H1 (cell line): ENCODE measurements at regions not wholly inside any gene's neighbourhood (a gene's known extent, or its start where the extent isn't known, plus 50 kb on each side); places are given as distances from the start of the nearest gene placed in this dataset.

ENCODE experiments used
- CTCF ChIA-PET: fragments of 300-600 bp; sonication (Branson Sonifier 250); formaldehyde crosslinking; loops from one replicate; lab custom pipeline; 2021; ENCODE audit not compliant: partially characterized antibody; lab: Charles Lee
- POLR2A ChIA-PET: fragments of 300-600 bp; sonication (Branson Sonifier 250); formaldehyde crosslinking; loops from one replicate; lab custom pipeline; 2021; ENCODE audit warnings: inconsistent platforms; ENCODE audit not compliant: partially characterized antibody; lab: Charles Lee
- DNase-seq, 2 experiments: peaks; one replicate each; pipeline versions ENCODE4 v3.0.0 to v3.0.0-alpha.2; 2010 to 2022; ENCODE audit warnings: low spot score in 2 of 2, low read depth in 1 of 2, mixed read lengths in 1 of 2
- FAIRE-seq: peaks from 2 replicates; lab custom pipeline; 2011; peaks lifted over from hg19 to GRCh38; lab: Jason Lieb, UNC
- H2AFZ ChIP-seq: 2 replicates; pipeline ENCODE4 v1.8.1; 2012; ENCODE audit warnings: low read length, inconsistent platforms
- H2AK5ac ChIP-seq: 2 replicates; pipeline ENCODE4 v1.6.1; 2013; ENCODE audit warnings: low read depth, low read length
- H2BK120ac ChIP-seq: replicated peaks from 2 replicates; pipeline ENCODE3; 2013; ENCODE audit warnings: low read depth, low read length, inconsistent platforms
- H2BK12ac ChIP-seq: 2 replicates; pipeline ENCODE4 v1.6.1; 2013; ENCODE audit warnings: low read depth, low read length
- H2BK15ac ChIP-seq: 2 replicates; pipeline ENCODE4 v1.6.1; 2013; ENCODE audit warnings: low read length
- H2BK20ac ChIP-seq: 2 replicates; pipeline ENCODE4 v1.6.1; 2013; ENCODE audit warnings: low read length
- H2BK5ac ChIP-seq: 2 replicates; pipeline ENCODE4 v1.6.1; 2013; ENCODE audit warnings: low read depth, low read length
- H3K14ac ChIP-seq: 2 replicates; pipeline ENCODE4 v1.6.1; 2013; ENCODE audit warnings: inconsistent platforms; ENCODE audit not compliant: insufficient read length
- H3K18ac ChIP-seq: 2 replicates; pipeline ENCODE4 v1.6.1; 2013; ENCODE audit warnings: low read length; ENCODE audit errors: extremely low read depth
- H3K23ac ChIP-seq: 2 replicates; pipeline ENCODE4 v1.6.1; 2013; ENCODE audit warnings: inconsistent platforms; ENCODE audit not compliant: insufficient read length
- H3K23me2 ChIP-seq: 2 replicates; pipeline ENCODE4 v1.6.1; 2013; ENCODE audit warnings: low read depth, low read length
- H3K27ac ChIP-seq: 2 replicates; pipeline ENCODE4 v1.6.1; 2011; ENCODE audit warnings: low read depth, low read length, inconsistent platforms
- H3K27me3 ChIP-seq, 4 experiments: replicated peaks in 1 of 4; 1 replicate in 1 of 4; 2 replicates in 3 of 4; pipeline versions ENCODE4 v1.6.1 to v1.8.1; 2011 to 2013; ENCODE audit warnings: low read length in 3 of 4, mild to moderate bottlenecking in 3 of 4, inconsistent platforms in 2 of 4, mixed read lengths in 2 of 4, moderate library complexity in 1 of 4; ENCODE audit not compliant: control insufficient read depth in 3 of 4, insufficient read depth in 3 of 4; ENCODE audit errors: extremely low read depth in 1 of 4
- H3K36me3 ChIP-seq, 4 experiments: 2 replicates each; pipeline versions ENCODE4 v1.6.1 to v1.8.1; 2011 to 2013; ENCODE audit warnings: mild to moderate bottlenecking in 4 of 4, low read length in 3 of 4, moderate library complexity in 2 of 4, control low read depth in 1 of 4, inconsistent platforms in 1 of 4; ENCODE audit not compliant: insufficient read depth in 4 of 4, control insufficient read depth in 2 of 4
- H3K4ac ChIP-seq: replicated peaks from 2 replicates; pipeline ENCODE3; 2013; ENCODE audit warnings: low read length, low read depth, mixed read lengths, inconsistent platforms; ENCODE audit not compliant: insufficient read length
- H3K4me1 ChIP-seq, 4 experiments: replicated peaks in 1 of 4; 1 replicate in 1 of 4; 2 replicates in 3 of 4; pipeline versions ENCODE4 v1.6.1 to v1.8.1; 2011 to 2013; ENCODE audit warnings: low read length in 3 of 4, inconsistent platforms in 2 of 4, mixed read lengths in 1 of 4; ENCODE audit not compliant: insufficient read depth in 4 of 4, control insufficient read depth in 3 of 4
- H3K4me2 ChIP-seq, 2 experiments: 2 replicates each; pipeline versions ENCODE4 v1.6.1 to v1.8.1; 2011 to 2013; ENCODE audit warnings: low read depth in 2 of 2, low read length in 2 of 2, control low read depth in 1 of 2, inconsistent platforms in 1 of 2, mild to moderate bottlenecking in 1 of 2; ENCODE audit not compliant: insufficient read depth in 1 of 2
- H3K4me3 ChIP-seq, 4 experiments: fragments of 200-600, 300-600 bp in 1 of 4; sonication (generic), shearing (Covaris generic), sonication (Bioruptor Twin) in 1 of 4; 2 replicates each; pipeline versions ENCODE4 v1.5.1 to v1.8.1; 2011 to 2016; ENCODE audit warnings: low read length in 4 of 4, low read depth in 3 of 4, control low read depth in 2 of 4, inconsistent platforms in 2 of 4, mild to moderate bottlenecking in 2 of 4, mixed read lengths in 1 of 4, moderate library complexity in 1 of 4; ENCODE audit not compliant: insufficient read depth in 2 of 4; ENCODE audit errors: extremely low read depth in 1 of 4
- H3K56ac ChIP-seq: replicated peaks from 2 replicates; pipeline ENCODE3; 2013; ENCODE audit warnings: low read depth, mild to moderate bottlenecking, mixed read lengths, low read length, inconsistent platforms; ENCODE audit not compliant: insufficient read length
- H3K79me1 ChIP-seq: 2 replicates; pipeline ENCODE4 v1.6.1; 2013; ENCODE audit warnings: low read depth, low read length, control low read depth
- H3K79me2 ChIP-seq, 2 experiments: 2 replicates each; pipeline versions ENCODE4 v1.6.1 to v1.8.1; 2012 to 2013; ENCODE audit warnings: low read length in 2 of 2, mild to moderate bottlenecking in 2 of 2, inconsistent platforms in 1 of 2; ENCODE audit not compliant: insufficient read depth in 2 of 2, control insufficient read depth in 1 of 2
- H3K9ac ChIP-seq, 4 experiments: replicated peaks in 1 of 4; 1 replicate in 1 of 4; 2 replicates in 3 of 4; pipeline versions ENCODE4 v1.6.1 to v1.8.1; 2011 to 2013; ENCODE audit warnings: low read depth in 3 of 4, low read length in 3 of 4, control low read depth in 2 of 4, mild to moderate bottlenecking in 2 of 4, moderate library complexity in 2 of 4, inconsistent platforms in 1 of 4; ENCODE audit errors: extremely low read depth in 1 of 4
- H3K9me3 ChIP-seq, 2 experiments: 2 replicates each; pipeline versions ENCODE4 v1.6.1 to v1.8.1; 2012 to 2013; ENCODE audit warnings: mild to moderate bottlenecking in 2 of 2, moderate library complexity in 2 of 2, control low read depth in 1 of 2, inconsistent platforms in 1 of 2, low read depth in 1 of 2, low read length in 1 of 2, mixed read lengths in 1 of 2; ENCODE audit not compliant: insufficient read depth in 2 of 2
- H4K20me1 ChIP-seq, 2 experiments: replicated peaks in 1 of 2; 2 replicates each; pipeline versions ENCODE3 to v1.8.1; 2011 to 2013; ENCODE audit warnings: inconsistent platforms in 2 of 2, low read length in 2 of 2, mild to moderate bottlenecking in 1 of 2; ENCODE audit not compliant: insufficient read depth in 2 of 2, control insufficient read depth in 1 of 2
- H4K5ac ChIP-seq: 2 replicates; pipeline ENCODE4 v1.6.1; 2013; ENCODE audit warnings: low read length, low read depth, mixed read lengths, inconsistent platforms; ENCODE audit not compliant: insufficient read length
- H4K8ac ChIP-seq: 2 replicates; pipeline ENCODE4 v1.8.0; 2013; ENCODE audit warnings: mild to moderate bottlenecking, moderate library complexity, low read length, inconsistent platforms; ENCODE audit not compliant: insufficient read depth; ENCODE audit errors: extremely low read depth
- H4K91ac ChIP-seq: replicated peaks from 2 replicates; pipeline ENCODE3; 2013; ENCODE audit warnings: low read length, mixed read lengths, inconsistent platforms; ENCODE audit not compliant: insufficient read length
- TEAD4 ChIP-seq: IDR thresholded peaks from 2 replicates; pipeline ENCODE4 v1.6.1; 2012; ENCODE audit warnings: low read depth, low read length, inconsistent platforms, mixed read lengths
- WGBS, 2 experiments: shearing (Covaris generic) in 1 of 2; methylation state at CpG; one replicate each; pipeline versions ENCODE4 v1.1.6 to v1.1.7; 2013 to 2015; ENCODE audit warnings: low lambda C conversion rate in 2 of 2, mixed read lengths in 2 of 2, inconsistent platforms in 1 of 2, low coverage in 1 of 2, missing lambda C conversion rate in 1 of 2; ENCODE audit not compliant: insufficient replicate concordance in 2 of 2, insufficient coverage in 1 of 2, insufficient read length in 1 of 2; ENCODE audit errors: extremely low coverage in 1 of 2, missing lambda C conversion rate in 1 of 2; 5-methylcytosine and 5-hydroxymethylcytosine counted together

GRCh38 chr12:114190971-114191370, 215.0 kb downstream of the TBX5 start:
- no peak for DNase-seq
- Histone ChIP-seq H2AFZ (no peak overlapping the region), H3K4ac (no peak overlapping the region), H2BK5ac (no peak overlapping the region), H3K79me1 (no peaks in the 10 kb centered on the region), H3K9me3 (no peaks in the 10 kb centered on the region), H3K56ac (no peak overlapping the region), H3K9ac (no peak overlapping the region), H4K20me1 (no peaks in the 10 kb centered on the region), H3K14ac (no peak overlapping the region), H4K8ac (no peak overlapping the region), H3K27me3 (peaks cover 0 to 3% (median under 1%) of the 10 kb centered on the region in 4 experiments; a peak in 2 of 7 replicates), H3K23me2 (no peaks in the 10 kb centered on the region), H3K4me2 (no peak overlapping the region), H2AK5ac (no peak overlapping the region), H3K79me2 (no peaks in the 10 kb centered on the region), H4K91ac (no peak overlapping the region), H2BK12ac (no peak overlapping the region), H2BK120ac (no peak overlapping the region), H4K5ac (no peak overlapping the region), H2BK20ac (no peak overlapping the region), H2BK15ac (no peak overlapping the region)
- POLR2A ChIA-PET = no interaction called here
- WGBS, 2 experiments = 94% methylated on average over 2 of the region's 2 CpGs; no CpG with 5 or more reads in 1 of the 2 experiments
- no peak for TF ChIP-seq TEAD4
- TF ChIP-seq, all 59 proteins: peak for 0
- Histone ChIP-seq H3K23ac (no peak overlapping the region), H3K4me3 (no peak overlapping the region), H3K18ac (no peak overlapping the region), H3K27ac (no peak overlapping the region), H3K36me3 (no peaks in the 10 kb centered on the region), H3K4me1 (peaks cover 0 to 9% (median 7%) of the 10 kb centered on the region in 4 experiments; a peak in 4 of 7 replicates)
- CTCF ChIA-PET = interaction anchor here (1.6 kb wide), 1 partner anchor 210 kb away, joined by 3 read pairs; no protein-coding TSS in a partner anchor
- no peak for FAIRE-seq
